RCC 7860 (cell line): ENCODE measurements at regions not wholly inside any gene's neighbourhood (a gene's known extent, or its start where the extent isn't known, plus 50 kb on each side); places are given as distances from the start of the nearest gene placed in this dataset.

Experiments used
- DNase-seq: peaks from one replicate; pipeline ENCODE4 v3.0.0-alpha.2; 2015; ENCODE audit warnings: low spot score
- FAIRE-seq: peaks from 2 replicates; lab custom pipeline; 2012; peaks lifted over from hg19 to GRCh38; lab: Jason Lieb, UNC

GRCh38 chr20:39627765-39628164 is 665.6 kb downstream of the DHX35 start:
- no peak for FAIRE-seq
- DNase-seq = no peak

- DNase-seq = no peak
- FAIRE-seq = no peak
These were observed 662.2 kb downstream of the DHX35 start for GRCh38 chr20:39624316-39624715.

- DNase-seq (no peak), FAIRE-seq (no peak)
These were observed 661.6 kb downstream of the DHX35 start for GRCh38 chr20:39623584-39624234.

GRCh38 chr20:39619271-39619785 is 657.2 kb downstream of the DHX35 start:
- FAIRE-seq (no peak), DNase-seq (no peak)

GRCh38 chr20:39611901-39612300 is 649.8 kb downstream of the DHX35 start:
- DNase-seq (no peak), FAIRE-seq (no peak)

- no peak for FAIRE-seq
- no peak for DNase-seq
These were observed 645.0 kb downstream of the DHX35 start for GRCh38 chr20:39607141-39607540.

GRCh38 chr20:39605908-39606307 is 643.8 kb downstream of the DHX35 start:
- DNase-seq (no peak), FAIRE-seq (no peak)

- FAIRE-seq (no peak), DNase-seq (no peak)
These were observed 643.2 kb downstream of the DHX35 start for GRCh38 chr20:39605361-39605760.

GRCh38 chr20:39603219-39603618 is 641.1 kb downstream of the DHX35 start:
- no peak for FAIRE-seq

GRCh38 chr20:39602649-39603048 is 640.5 kb downstream of the DHX35 start:
- no peak for DNase-seq
- no peak for FAIRE-seq

More at GRCh38 chr20:39603219-39603618, 641.1 kb downstream of the DHX35 start:
- DNase-seq = no peak

- FAIRE-seq = no peak
- no peak for DNase-seq
These were observed 638.7 kb downstream of the DHX35 start for GRCh38 chr20:39600871-39601270.

GRCh38 chr20:39600156-39600555 is 638.0 kb downstream of the DHX35 start:
- FAIRE-seq = no peak
- no peak for DNase-seq

- DNase-seq = no peak
- no peak for FAIRE-seq
These were observed 634.4 kb downstream of the DHX35 start for GRCh38 chr20:39596554-39596953.

- no peak for DNase-seq
- FAIRE-seq = no peak
These were observed 630.2 kb downstream of the DHX35 start for GRCh38 chr20:39592371-39592770.

GRCh38 chr20:39588148-39588757 is 626.1 kb downstream of the DHX35 start:
- FAIRE-seq (no peak), DNase-seq (no peak)

- no peak for FAIRE-seq
These were observed 618.9 kb downstream of the DHX35 start for GRCh38 chr20:39581034-39581433.

GRCh38 chr20:39576771-39577170 is 614.6 kb downstream of the DHX35 start:
- FAIRE-seq = no peak
- no peak for DNase-seq

More at GRCh38 chr20:39581034-39581433, 618.9 kb downstream of the DHX35 start:
- DNase-seq = no peak

- DNase-seq = no peak
These were observed 611.9 kb downstream of the DHX35 start for GRCh38 chr20:39574061-39574460.

GRCh38 chr20:39571171-39571570 is 609.0 kb downstream of the DHX35 start:
- FAIRE-seq (no peak), DNase-seq (no peak)

More at GRCh38 chr20:39574061-39574460, 611.9 kb downstream of the DHX35 start:
- FAIRE-seq = no peak

- FAIRE-seq (no peak), DNase-seq (no peak)
These were observed 606.0 kb downstream of the DHX35 start for GRCh38 chr20:39568109-39568508.

GRCh38 chr20:39563349-39563748 is 601.2 kb downstream of the DHX35 start:
- no peak for FAIRE-seq

GRCh38 chr20:39554341-39554740 is 592.2 kb downstream of the DHX35 start:
- FAIRE-seq (no peak), DNase-seq (no peak)

More at GRCh38 chr20:39563349-39563748, 601.2 kb downstream of the DHX35 start:
- DNase-seq = no peak
